GM18520 (cell line): ENCODE measurements at regions not wholly inside any gene's neighbourhood (a gene's known extent, or its start where the extent isn't known, plus 50 kb on each side); places are given as distances from the start of the nearest gene placed in this dataset.
"Not testable (repeated sequence)": the region's sequence is repeated elsewhere in the genome, so short reads cannot be mapped to it uniquely, and the experiment has no call there.

Experiments used
- ATAC-seq: cut with Tn5 transposase; IDR thresholded peaks from one replicate; pipeline ENCODE4 v1.9.1; 2021; ENCODE audit not compliant: unreplicated experiment

DNA sequence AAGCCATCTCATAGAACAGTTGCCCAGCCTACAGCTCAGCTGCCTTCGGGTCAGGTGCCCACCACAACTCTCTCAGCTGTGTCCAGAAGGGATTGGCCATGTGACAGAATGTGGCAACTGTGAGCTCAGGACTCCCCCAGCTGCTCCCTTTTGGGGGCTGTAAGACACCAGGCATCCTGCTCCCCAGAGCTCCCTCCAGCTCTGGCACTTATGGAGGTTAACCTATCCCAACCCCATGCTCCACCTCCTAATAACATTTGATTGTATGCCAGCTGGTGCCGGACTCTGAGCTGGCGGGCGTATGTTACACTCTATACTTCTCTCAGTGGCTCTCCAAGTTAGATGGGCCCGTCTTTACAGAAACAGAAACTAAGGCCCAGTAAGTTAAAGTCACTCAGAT is 222.8 kb downstream of the FAM43A start:
- ATAC-seq: no peak

GRCh38 chr3:194908972-194909371 is 223.3 kb downstream of the FAM43A start:
- ATAC-seq: no peak

DNA sequence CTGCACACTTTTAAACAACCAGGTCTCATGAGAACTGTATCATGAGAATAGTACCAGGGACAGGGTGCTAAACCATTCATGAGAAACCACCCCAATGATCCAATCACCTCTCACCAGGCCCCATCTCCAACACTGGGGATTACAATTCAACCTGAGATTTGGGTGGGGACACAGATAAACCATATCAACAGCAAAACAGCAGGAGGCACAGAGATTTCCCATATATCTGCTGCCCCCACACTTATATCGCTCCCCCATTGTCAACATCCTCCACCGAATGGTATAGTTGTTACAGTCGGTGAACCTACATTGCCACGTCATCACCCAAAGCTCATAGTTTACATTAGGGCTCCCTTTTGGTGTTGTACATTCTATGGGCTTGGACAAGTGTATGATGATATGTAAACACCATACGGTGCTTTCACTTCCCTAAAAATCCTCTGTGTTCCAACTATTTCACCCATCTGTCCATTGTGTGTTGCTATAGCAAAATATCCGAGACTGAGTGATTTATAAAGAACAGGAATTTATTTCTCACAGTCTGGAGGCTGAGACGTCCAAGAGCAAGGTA is 224.8 kb downstream of the FAM43A start:
- no peak for ATAC-seq

DNA sequence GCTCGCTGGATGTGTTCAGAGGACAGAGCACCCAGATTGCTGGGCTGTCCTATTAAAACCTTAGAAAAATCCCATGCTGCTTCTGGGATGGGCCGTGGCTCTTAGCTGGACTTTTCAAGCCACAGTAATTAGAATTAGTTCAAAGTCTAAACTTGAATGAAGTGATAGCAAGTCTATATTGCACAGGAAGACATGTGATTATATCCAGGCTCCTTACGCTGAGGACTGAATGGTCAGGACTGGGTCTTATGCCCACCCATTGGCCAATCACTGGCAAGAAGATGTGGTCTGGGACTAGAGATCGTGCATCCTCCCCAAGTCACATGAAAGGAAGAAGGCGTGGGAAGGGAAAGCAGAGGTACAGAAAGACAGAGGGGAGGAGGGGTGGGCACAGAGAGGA is 227.6 kb downstream of the FAM43A start:
- ATAC-seq: no peak

DNA sequence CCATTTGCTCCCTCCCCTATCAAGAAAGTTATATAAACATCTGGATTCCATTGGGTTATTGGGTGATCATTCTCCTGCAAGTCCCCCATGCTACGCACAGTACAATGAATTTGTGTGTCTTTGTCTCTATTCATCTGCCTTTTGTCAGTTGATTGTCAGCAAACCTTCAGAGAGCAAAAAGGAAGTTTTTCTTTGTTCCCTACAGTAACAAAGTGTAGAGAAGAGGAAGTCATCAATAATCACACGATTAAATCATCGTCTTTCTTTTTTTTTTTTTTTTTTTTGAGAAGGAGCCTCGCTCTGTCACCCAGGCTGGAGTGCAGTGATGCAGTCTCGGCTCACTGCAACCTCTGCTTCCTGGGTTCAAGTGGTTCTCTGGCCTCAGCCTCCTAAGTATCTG is 239.2 kb downstream of the FAM43A start:
- ATAC-seq: not testable (repeated sequence)

DNA sequence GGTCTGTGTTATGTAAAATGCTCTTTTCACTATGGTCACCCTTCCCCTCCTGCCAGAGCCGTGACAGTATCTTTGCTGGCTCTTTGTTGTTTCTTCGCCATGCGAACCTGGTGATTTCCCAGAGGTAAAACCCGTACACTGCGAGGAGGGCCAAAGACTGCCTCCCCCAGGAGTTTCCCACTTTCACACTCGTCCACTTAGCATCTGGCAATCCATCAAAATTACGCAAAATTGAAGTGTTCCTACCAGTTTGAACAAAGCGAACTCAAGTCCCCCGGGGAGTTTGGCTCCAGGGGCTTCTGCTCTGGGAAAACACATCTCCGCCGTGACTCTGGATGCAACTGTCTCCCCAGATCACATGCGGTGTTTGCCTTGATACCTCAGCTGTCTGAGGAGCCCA is 239.9 kb downstream of the FAM43A start:
- ATAC-seq: no peak

- no peak for ATAC-seq
These were observed 242.5 kb downstream of the FAM43A start for GRCh38 chr3:194928227-194928626.

DNA sequence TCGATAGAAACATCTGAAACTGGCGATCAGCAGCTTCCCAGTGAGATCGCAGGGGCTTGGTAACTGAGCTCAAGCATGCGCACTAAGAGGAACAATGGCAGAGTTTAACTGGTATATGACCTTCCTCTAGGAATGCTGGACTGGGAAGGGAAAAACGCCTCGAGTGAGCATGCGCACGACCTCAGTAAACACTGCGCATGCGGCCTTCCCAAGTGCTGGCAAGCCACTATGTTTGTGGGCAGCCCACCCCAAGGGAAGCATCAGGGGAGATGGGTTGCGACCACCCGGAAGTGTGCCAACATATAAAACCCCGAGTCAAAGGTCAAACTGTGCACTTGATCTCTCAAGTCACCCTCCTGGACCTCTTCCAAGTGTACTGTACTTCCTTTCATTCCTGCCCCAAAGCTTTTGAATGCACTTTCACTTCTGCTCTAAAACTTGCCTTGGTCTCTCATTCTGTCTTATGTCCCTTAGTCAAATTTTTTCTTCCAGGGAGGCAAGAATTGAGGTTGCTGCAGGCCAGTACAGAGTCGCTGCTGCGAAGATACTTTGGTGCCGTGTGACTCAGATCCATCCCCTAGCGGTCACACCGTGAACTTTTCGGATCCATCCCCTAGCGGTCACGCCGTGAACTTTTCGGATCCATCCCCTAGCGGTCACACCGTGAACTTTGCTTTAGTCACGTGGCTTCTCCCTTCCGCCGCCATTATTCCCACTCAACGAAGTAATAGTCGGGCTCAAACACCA is 243.3 kb downstream of the FAM43A start:
- no peak for ATAC-seq

- ATAC-seq: no peak
These were observed 243.9 kb downstream of the FAM43A start for GRCh38 chr3:194929578-194929960.

- no peak for ATAC-seq
These were observed 244.9 kb downstream of the FAM43A start for GRCh38 chr3:194930377-194931204.

- no peak for ATAC-seq
These were observed 245.7 kb downstream of the FAM43A start for GRCh38 chr3:194931347-194931746.

GRCh38 chr3:194931865-194932264 is 246.2 kb downstream of the FAM43A start:
- ATAC-seq: no peak

DNA sequence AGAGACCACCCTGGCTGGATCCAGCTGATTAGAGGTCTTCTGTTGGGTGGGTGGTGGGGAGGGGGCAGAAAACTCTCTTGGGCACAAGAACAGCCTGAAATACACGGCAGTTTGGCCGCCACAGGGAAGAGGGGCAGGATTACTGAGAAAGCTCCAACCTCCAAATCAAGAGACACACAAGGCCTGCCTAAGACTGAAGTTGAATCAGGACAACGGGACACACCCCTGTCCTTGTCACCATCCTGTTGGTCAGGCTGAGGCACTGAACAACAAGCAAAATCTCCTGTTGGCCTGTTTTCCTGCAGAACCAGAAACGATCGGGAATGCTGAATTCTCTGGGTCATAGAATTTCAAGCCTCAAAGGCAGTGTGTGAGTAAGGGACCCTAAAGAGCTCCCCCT is 247.8 kb downstream of the FAM43A start:
- no peak for ATAC-seq

DNA sequence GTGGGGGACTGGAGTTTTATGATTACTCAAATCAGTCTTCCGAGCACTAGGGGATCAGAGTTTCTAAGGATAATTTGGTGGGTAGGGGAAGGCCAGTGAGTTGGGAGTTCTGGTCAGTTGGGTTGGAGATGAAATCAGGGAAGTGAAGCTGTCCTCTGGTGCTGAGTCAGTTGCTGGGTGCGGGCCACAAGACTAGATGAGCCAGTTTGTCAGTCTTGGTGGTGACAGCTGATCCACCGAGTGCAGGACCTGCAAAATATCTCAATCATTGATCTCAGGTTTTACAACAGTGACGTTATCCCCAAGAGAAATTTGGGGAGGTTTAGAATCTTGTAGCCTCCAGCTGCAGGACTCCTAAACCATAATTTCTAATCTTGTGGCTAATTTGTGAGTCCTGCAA is 249.4 kb downstream of the FAM43A start:
- no peak for ATAC-seq

DNA sequence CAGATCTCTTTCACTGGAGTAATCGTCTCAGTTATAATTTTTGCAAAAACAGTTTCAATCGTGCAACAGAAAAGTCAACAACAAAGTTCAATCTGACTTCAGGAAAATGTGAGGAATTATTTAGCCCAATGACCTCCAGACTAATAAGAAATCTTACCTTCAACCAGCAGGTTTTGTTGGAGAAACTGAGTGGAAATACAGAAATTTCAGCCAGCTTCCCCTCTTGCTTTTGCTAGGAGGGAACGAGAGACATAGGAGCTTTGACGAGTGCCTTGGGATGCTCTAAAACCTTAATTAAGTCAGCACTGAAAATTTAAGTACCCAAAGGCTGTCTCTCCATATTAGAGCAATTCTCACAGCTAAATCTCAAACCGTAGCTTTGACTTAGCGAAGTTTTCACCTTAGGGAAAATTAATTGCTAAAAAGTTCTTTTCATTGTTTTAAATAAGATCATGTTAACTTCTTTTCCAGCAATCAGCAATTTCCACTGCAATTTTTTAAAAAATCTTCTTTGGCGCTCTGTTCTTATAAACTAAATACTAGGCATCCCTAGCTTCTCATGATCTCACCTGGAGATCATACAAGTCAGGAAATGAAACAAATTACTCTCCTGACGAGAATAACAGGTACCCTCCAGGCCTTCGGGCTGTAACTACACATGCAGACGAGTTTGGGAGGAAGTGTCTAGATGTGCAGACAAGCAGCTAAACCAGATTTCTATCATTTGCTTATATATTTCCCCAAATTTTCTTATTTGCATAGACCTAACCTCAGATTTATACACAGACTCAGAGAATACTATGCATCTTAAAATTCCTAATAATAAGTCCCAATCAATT is 250.2 kb downstream of the FAM43A start:
- ATAC-seq: no peak

GRCh38 chr3:194936659-194937058 is 251.0 kb downstream of the FAM43A start:
- no peak for ATAC-seq

- ATAC-seq: no peak
These were observed 251.5 kb downstream of the FAM43A start for GRCh38 chr3:194937144-194937543.

DNA sequence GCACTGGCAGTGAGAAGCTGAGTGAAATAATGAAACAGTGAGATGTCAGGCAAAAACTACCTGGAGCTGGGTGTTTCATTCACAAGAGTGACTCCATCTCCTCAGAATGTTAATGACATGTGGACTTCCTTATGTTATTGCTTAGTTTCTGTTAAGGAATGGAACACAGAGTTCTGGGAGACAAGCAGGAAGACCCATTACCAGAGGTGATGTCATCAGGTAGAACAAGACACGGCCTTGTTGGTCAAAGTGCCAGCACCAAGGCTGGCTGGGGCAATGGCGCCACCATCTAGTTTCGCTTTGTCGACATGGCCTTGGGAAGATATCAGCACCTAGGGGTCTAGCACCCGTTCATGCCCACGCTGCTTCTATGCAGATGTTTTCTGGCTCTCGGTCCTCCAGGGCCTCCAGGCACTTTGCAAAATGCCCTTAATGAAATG is 252.2 kb downstream of the FAM43A start:
- no peak for ATAC-seq

- no peak for ATAC-seq
These were observed 253.3 kb downstream of the FAM43A start for GRCh38 chr3:194938845-194939531.

- ATAC-seq: no peak
These were observed 253.8 kb downstream of the FAM43A start for GRCh38 chr3:194939532-194939909.
